ENCODE measurements at regions not wholly inside any gene's neighbourhood (a gene's known extent, or its start where the extent isn't known, plus 50 kb on each side); places are given as distances from the start of the nearest gene placed in this dataset.

DNA sequence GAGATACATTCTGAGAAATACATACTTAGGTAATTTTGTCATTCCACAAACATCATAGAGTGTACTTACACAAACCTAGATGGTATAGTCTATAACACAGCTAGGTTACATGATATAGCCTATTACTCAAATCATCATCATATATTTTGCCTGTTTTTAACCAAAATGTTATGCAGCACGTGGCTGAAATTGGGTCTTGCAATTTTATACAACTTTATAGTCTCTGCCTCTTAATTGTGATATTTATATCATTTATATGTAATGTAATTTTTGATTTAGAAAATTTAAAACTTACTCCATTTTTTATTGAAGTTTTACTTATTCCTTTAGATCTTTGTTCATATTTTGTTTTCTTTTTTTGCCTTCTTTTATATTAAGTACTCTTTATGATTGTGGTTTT, 350.7 kb upstream of the DCN start:
- Histone ChIP-seq H3K36me3 (no peaks in the 10 kb centered on the region), H3K27me3 (no peaks in the 10 kb centered on the region), H3K9me3 (no peaks in the 10 kb centered on the region), H3K4me1 (no peaks in the 10 kb centered on the region), H3K4me3 (ENCODE audit: low read depth, low read length) (no peak overlapping the region)
- TF ChIP-seq, protein P1, sequence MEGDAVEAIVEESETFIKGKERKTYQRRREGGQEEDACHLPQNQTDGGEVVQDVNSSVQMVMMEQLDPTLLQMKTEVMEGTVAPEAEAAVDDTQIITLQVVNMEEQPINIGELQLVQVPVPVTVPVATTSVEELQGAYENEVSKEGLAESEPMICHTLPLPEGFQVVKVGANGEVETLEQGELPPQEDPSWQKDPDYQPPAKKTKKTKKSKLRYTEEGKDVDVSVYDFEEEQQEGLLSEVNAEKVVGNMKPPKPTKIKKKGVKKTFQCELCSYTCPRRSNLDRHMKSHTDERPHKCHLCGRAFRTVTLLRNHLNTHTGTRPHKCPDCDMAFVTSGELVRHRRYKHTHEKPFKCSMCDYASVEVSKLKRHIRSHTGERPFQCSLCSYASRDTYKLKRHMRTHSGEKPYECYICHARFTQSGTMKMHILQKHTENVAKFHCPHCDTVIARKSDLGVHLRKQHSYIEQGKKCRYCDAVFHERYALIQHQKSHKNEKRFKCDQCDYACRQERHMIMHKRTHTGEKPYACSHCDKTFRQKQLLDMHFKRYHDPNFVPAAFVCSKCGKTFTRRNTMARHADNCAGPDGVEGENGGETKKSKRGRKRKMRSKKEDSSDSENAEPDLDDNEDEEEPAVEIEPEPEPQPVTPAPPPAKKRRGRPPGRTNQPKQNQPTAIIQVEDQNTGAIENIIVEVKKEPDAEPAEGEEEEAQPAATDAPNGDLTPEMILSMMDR (IDR thresholded peaks at IDR 0.05; ENCODE audit: low read depth, low read length): no peak
- no peak for DNase-seq

DNA sequence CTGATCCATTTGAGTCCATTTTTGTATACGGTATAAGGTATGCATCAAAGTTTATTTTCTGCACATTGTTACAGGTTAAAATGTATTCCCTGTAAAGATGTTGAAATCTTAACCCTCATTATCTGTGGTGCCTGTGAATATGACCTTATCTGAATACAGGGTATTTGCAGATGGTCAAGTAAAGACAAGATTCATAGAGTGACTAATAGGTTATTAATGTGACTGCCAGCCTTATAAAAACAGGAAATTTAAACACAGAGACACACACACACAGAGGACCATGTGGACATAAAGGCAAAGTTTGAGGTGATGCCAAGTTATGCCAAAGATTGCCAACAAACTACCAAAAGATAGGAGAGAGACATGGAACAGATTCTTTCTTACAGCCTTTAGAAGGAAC, 347.2 kb upstream of the DCN start:
- Histone ChIP-seq H3K4me3 (ENCODE audit: low read depth, low read length) (no peak overlapping the region), H3K9me3 (no peaks in the 10 kb centered on the region), H3K36me3 (no peaks in the 10 kb centered on the region), H3K4me1 (no peaks in the 10 kb centered on the region), H3K27me3 (no peaks in the 10 kb centered on the region)
- TF ChIP-seq, protein P1 (IDR thresholded peaks at IDR 0.05; ENCODE audit: low read depth, low read length): no peak
- DNase-seq: no peak

DNA sequence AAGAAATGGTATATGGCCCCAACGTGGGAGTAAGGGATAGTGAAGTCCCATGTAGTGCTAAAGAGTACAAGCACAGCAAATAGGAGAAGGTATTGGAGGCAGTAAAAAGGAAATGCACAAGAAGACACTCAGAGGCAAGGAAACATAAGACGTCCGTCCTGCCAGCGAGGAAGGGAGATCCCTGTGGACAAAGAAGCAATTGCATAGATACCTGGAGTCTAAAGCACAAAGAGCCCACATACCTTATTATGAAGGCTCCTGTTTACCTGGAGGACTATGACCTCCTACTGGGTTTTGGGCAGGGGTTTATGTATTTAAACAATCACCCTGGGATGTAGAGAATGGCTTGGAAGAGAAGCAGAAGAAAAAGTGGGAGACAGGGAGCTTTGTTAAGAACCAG, 341.2 kb upstream of the DCN start:
- H3K4me3 ChIP-seq (ENCODE audit: low read depth, low read length): no peak overlapping the region
- TF ChIP-seq, protein P1 (IDR thresholded peaks at IDR 0.05; ENCODE audit: low read depth, low read length): no peak
- H3K9me3 ChIP-seq: no peaks in the 10 kb centered on the region
- H3K36me3 ChIP-seq: no peaks in the 10 kb centered on the region
- DNase-seq: no peak
- no peaks in the 10 kb centered on the region for H3K27me3 ChIP-seq
- no peaks in the 10 kb centered on the region for H3K4me1 ChIP-seq

DNA sequence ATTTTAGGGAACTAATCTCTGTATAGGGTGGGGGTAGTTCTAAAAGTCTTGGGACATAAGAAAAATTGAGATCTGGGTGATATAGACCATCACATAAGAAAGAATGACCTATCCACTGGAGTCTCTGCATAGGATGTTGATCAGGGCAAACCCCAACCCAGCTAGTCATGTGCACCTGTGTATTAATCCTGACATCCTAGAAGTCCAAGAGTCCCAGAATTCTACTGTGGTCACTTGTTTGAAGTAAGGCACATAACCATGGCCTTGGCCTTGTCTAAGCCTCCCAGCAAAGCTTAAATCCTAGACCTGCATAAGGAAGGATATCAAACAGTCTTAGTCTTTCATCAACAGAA, 334.1 kb upstream of the DCN start:
- TF ChIP-seq, protein P1 (IDR thresholded peaks at IDR 0.05; ENCODE audit: low read depth, low read length): no peak
- H3K9me3 ChIP-seq: no peaks in the 10 kb centered on the region; the same call in 1 of the 2 replicates
- DNase-seq: no peak

DNA sequence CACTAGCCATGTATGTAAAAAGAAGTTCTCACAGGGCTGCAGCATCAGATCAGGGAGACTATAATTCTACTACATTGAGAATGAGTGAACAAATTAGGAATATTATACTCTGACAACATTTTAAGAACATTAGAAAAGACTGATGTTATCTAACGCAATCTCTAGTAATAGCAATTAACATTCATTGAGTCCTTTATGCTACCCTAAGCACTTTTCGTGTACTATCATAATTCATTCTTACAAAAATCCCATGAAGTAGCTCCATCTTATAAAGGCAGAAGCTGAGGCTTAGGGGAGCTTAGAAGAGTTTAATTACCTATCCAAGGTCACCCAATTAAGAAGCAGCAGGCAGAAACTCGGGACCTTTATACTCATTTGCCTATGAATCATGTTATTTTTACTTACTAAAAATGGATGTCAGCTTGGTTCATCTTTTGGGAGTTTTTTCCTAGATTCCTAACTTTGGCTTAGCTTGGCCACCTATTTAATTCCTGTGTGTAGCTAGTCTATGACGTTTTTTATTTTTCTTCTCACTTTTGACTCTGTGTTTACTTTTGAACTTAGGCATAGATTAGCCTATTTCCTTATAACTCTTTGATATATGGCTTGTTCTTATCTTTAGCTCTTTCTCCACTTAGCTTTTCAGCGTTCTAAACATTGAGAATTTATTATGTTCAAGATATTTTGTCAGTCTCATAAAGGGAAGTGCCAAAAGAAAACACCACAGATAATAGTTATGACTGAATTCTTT, 333.5 kb upstream of the DCN start:
- Histone ChIP-seq H3K4me1 (no peaks in the 10 kb centered on the region; the same call in 1 of the 2 replicates), H3K9me3 (no peaks in the 10 kb centered on the region; the same call in 1 of the 2 replicates), H3K4me3 (ENCODE audit: low read depth, low read length) (no peak overlapping the region), H3K36me3 (no peaks in the 10 kb centered on the region), H3K27me3 (no peaks in the 10 kb centered on the region)
- DNase-seq: no peak
- TF ChIP-seq, protein P1 (IDR thresholded peaks at IDR 0.05; ENCODE audit: low read depth, low read length): no peak

More for the DNA sequence above, 334.1 kb upstream of the DCN start:
- Histone ChIP-seq H3K4me1 (no peaks in the 10 kb centered on the region), H3K4me3 (ENCODE audit: low read depth, low read length) (no peak overlapping the region), H3K36me3 (no peaks in the 10 kb centered on the region), H3K27me3 (no peaks in the 10 kb centered on the region)

DNA sequence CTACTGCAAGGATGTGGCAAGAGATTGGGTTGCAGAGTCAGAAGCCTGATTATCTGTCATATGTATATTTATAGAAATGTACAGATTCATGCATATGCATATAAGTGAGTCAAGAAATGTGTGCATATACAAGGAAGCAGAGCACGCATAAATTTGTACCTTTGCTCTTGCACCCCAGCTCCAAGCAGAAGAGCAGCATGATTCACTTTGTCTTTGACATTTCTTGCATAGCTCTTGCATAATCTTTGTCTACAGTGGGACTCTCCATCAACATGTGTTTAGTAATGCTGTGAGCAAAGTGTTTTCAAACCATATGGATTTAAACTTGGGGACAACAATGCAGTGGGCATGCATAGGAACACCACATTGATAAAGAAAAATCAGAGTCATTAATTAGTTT, 330.7 kb upstream of the DCN start:
- no peak overlapping the region for H3K4me3 ChIP-seq (ENCODE audit: low read depth, low read length)
- H3K36me3 ChIP-seq: no peaks in the 10 kb centered on the region
- no peak for DNase-seq
- no peaks in the 10 kb centered on the region for H3K27me3 ChIP-seq
- H3K9me3 ChIP-seq: no peaks in the 10 kb centered on the region; the same call in 1 of the 2 replicates
- no peaks in the 10 kb centered on the region; the same call in 1 of the 2 replicates for H3K4me1 ChIP-seq
- TF ChIP-seq, protein P1 (IDR thresholded peaks at IDR 0.05; ENCODE audit: low read depth, low read length): no peak

Measured in BE2C (cell line).